ENCODE measurements at regions not wholly inside any gene's neighbourhood (a gene's known extent, or its start where the extent isn't known, plus 50 kb on each side); places are given as distances from the start of the nearest gene placed in this dataset.

- H3K9ac ChIP-seq (ENCODE audit: low read length) = no peak overlapping the region
- no peak overlapping the region for H3K4me3 ChIP-seq (ENCODE audit: low read length)
- H3F3A ChIP-seq (ENCODE audit: insufficient read depth, low read length, poor library complexity, severe bottlenecking) = no peaks in the 10 kb centered on the region
- H3K36me3 ChIP-seq (ENCODE audit: insufficient read depth, low read length) = no peaks in the 10 kb centered on the region
- no peaks in the 10 kb centered on the region for H3K27me3 ChIP-seq (ENCODE audit: insufficient read depth, low read depth, low read length)
- H3K9me3 ChIP-seq (ENCODE audit: low read length) = no peaks in the 10 kb centered on the region
- no peaks in the 10 kb centered on the region for H3K79me2 ChIP-seq (replicated peaks; ENCODE audit: insufficient read depth, low read length)
- H3K27ac ChIP-seq (ENCODE audit: low read length) = no peak overlapping the region
- H3K9me2 ChIP-seq (ENCODE audit: insufficient read depth, low read length) = no peaks in the 10 kb centered on the region
- TF ChIP-seq SMC3 (conservative IDR thresholded peaks at IDR 0.05; ENCODE audit: poor library complexity) (no peak), RAD21 (conservative IDR thresholded peaks at IDR 0.05) (no peak), TAF1 (IDR thresholded peaks at IDR 0.05; ENCODE audit: low read depth) (no peak), MXI1 (conservative IDR thresholded peaks at IDR 0.05; ENCODE audit: poor library complexity, severe bottlenecking) (no peak), CTCF (IDR thresholded peaks at IDR 0.05; ENCODE audit: poor library complexity, severe bottlenecking) (no peak), POLR2AphosphoS5 (IDR thresholded peaks at IDR 0.05) (no peak), EP300 (conservative IDR thresholded peaks at IDR 0.05; ENCODE audit: poor library complexity, severe bottlenecking) (no peak), REST (IDR thresholded peaks at IDR 0.05; ENCODE audit: borderline replicate concordance) (no peak), EZH2 (IDR thresholded peaks at IDR 0.05; ENCODE audit: borderline replicate concordance, insufficient read depth, low read length, poor library complexity, severe bottlenecking) (no peak)
- H3K4me2 ChIP-seq (ENCODE audit: low read length) = no peak overlapping the region
- no peak overlapping the region for H2AFZ ChIP-seq (ENCODE audit: low read depth, low read length)
- no peaks in the 10 kb centered on the region for H4K20me1 ChIP-seq (ENCODE audit: insufficient read depth)
Observed at GRCh38 chr2:236400594-236401360, 136.6 kb upstream of the ASB18 start.

GRCh38 chr2:236402033-236402790 lies 138.0 kb upstream of the ASB18 start:
- no peak overlapping the region for H3K27ac ChIP-seq (ENCODE audit: low read length)
- no peak overlapping the region for H3K4me3 ChIP-seq (ENCODE audit: low read length)
- H3K9ac ChIP-seq (ENCODE audit: low read length) = no peak overlapping the region
- TF ChIP-seq TAF1 (IDR thresholded peaks at IDR 0.05; ENCODE audit: low read depth) (no peak), REST (IDR thresholded peaks at IDR 0.05; ENCODE audit: borderline replicate concordance) (no peak), MXI1 (conservative IDR thresholded peaks at IDR 0.05; ENCODE audit: poor library complexity, severe bottlenecking) (no peak), SMC3 (conservative IDR thresholded peaks at IDR 0.05; ENCODE audit: poor library complexity) (no peak), POLR2AphosphoS5 (IDR thresholded peaks at IDR 0.05) (no peak), EZH2 (IDR thresholded peaks at IDR 0.05; ENCODE audit: borderline replicate concordance, insufficient read depth, low read length, poor library complexity, severe bottlenecking) (no peak), CTCF (IDR thresholded peaks at IDR 0.05; ENCODE audit: poor library complexity, severe bottlenecking) (no peak), EP300 (conservative IDR thresholded peaks at IDR 0.05; ENCODE audit: poor library complexity, severe bottlenecking) (no peak), RAD21 (conservative IDR thresholded peaks at IDR 0.05) (no peak)
- no peak overlapping the region for H2AFZ ChIP-seq (ENCODE audit: low read depth, low read length)
- no peaks in the 10 kb centered on the region for H3K9me3 ChIP-seq (ENCODE audit: low read length)
- no peaks in the 10 kb centered on the region for H3K27me3 ChIP-seq (ENCODE audit: insufficient read depth, low read depth, low read length)
- no peaks in the 10 kb centered on the region for H3K36me3 ChIP-seq (ENCODE audit: insufficient read depth, low read length)
- H4K20me1 ChIP-seq (ENCODE audit: insufficient read depth) = no peaks in the 10 kb centered on the region
- H3K79me2 ChIP-seq (replicated peaks; ENCODE audit: insufficient read depth, low read length) = no peaks in the 10 kb centered on the region
- no peaks in the 10 kb centered on the region for H3F3A ChIP-seq (ENCODE audit: insufficient read depth, low read length, poor library complexity, severe bottlenecking)
- H3K4me2 ChIP-seq (ENCODE audit: low read length) = no peak overlapping the region
- H3K9me2 ChIP-seq (ENCODE audit: insufficient read depth, low read length) = no peaks in the 10 kb centered on the region

All from neural cell (in vitro differentiated cells).